ENCODE measurements at regions not wholly inside any gene's neighbourhood (a gene's known extent, or its start where the extent isn't known, plus 50 kb on each side); places are given as distances from the start of the nearest gene placed in this dataset.

DNA sequence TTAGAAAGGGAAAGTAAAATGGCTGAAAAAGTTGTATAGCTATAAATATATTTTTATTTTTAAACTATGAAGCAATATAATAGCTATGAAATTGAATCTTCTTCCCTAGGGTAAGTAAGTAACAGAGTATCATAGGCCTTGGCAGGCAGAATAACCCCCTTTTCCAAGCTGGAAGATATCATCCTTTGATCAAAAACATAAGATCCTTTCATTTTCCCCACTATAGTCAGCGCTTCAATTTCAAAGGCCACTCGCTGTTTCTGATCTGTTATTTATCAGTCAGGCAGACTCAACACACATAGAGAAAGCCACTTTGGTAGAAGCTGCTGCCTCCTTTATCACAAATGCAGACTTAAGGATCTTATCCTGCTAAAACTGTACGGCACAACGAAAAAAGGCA is 74.0 kb upstream of the UBE2E2 start:
- Histone ChIP-seq H3K36me3 (ENCODE audit: control insufficient read depth in 2 of 2, extremely low read depth in 1 of 2, insufficient read depth in 2 of 2, low read length in 2 of 2) (no peaks in the 10 kb centered on the region), H4K20me1 (replicated peaks; ENCODE audit: control insufficient read depth, extremely low read depth, insufficient read depth, low read length) (no peaks in the 10 kb centered on the region), H3K27me3 (ENCODE audit: control insufficient read depth in 2 of 2, insufficient read depth in 2 of 2, low read length in 2 of 2) (peaks cover 0 to 1% of the 10 kb centered on the region in 2 experiments), H3K4me1 (ENCODE audit: control insufficient read depth, extremely low read depth, insufficient read depth, low read length) (no peaks in the 10 kb centered on the region), H2AFZ (ENCODE audit: low read depth, low read length) (no peak overlapping the region), H3K9me1 (replicated peaks; ENCODE audit: control insufficient read depth, extremely low read depth, insufficient read depth, low read length) (no peaks in the 10 kb centered on the region), H3K4me2 (ENCODE audit: insufficient read depth, low read length) (no peak overlapping the region), H3K79me2 (ENCODE audit: control insufficient read depth, insufficient read depth, low read length) (no peaks in the 10 kb centered on the region), H3K4me3 (replicated peaks in 1 of 3; ENCODE audit: insufficient read depth in 1 of 3, low read depth in 1 of 3, low read length in 3 of 3) (no peak overlapping the region), H3K9ac (replicated peaks; ENCODE audit: extremely low read depth, insufficient read depth, low read length) (no peak overlapping the region), H3K9me3 (replicated peaks; ENCODE audit: control insufficient read depth, insufficient read depth, low read length) (no peaks in the 10 kb centered on the region), H3K27ac (ENCODE audit: insufficient read depth, low read depth, low read length) (no peak overlapping the region)
- no peak for DNase-seq (ENCODE audit: low read depth, low spot score)
- intact Hi-C loops (cut with micrococcal nuclease) = no loop called here
- dilution Hi-C loops (cut with MboI; ENCODE audit: extremely low pct_ligation_motif_present, low sequenced_read_pairs) = no loop called here
- POLR2A ChIA-PET = interaction anchor here (0.5 kb wide), 1 partner anchor 619 kb away, joined by 3 read pairs; no protein-coding TSS in a partner anchor
- no peak for TF ChIP-seq EZH2 (IDR thresholded peaks at IDR 0.05; ENCODE audit: borderline replicate concordance, low read depth, low read length, severe bottlenecking)
- TF ChIP-seq MYC (IDR thresholded peaks at IDR 0.05; ENCODE audit: low read depth, low read length) = no peak
- no peak for TF ChIP-seq POLR2A (IDR thresholded peaks at IDR 0.05; ENCODE audit: low read depth, low read length)
- no peak for TF ChIP-seq POLR2AphosphoS5 (IDR thresholded peaks at IDR 0.05; ENCODE audit: insufficient read depth, low read depth, low read length)
- TF ChIP-seq JUN (IDR thresholded peaks at IDR 0.05; ENCODE audit: borderline replicate concordance, insufficient read depth, insufficient read length, low read depth) = no peak
- TF ChIP-seq, protein P1, sequence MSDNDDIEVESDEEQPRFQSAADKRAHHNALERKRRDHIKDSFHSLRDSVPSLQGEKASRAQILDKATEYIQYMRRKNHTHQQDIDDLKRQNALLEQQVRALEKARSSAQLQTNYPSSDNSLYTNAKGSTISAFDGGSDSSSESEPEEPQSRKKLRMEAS (IDR thresholded peaks at IDR 0.05; ENCODE audit: insufficient read depth, insufficient read length) = no peak
- TF ChIP-seq, protein P2, sequence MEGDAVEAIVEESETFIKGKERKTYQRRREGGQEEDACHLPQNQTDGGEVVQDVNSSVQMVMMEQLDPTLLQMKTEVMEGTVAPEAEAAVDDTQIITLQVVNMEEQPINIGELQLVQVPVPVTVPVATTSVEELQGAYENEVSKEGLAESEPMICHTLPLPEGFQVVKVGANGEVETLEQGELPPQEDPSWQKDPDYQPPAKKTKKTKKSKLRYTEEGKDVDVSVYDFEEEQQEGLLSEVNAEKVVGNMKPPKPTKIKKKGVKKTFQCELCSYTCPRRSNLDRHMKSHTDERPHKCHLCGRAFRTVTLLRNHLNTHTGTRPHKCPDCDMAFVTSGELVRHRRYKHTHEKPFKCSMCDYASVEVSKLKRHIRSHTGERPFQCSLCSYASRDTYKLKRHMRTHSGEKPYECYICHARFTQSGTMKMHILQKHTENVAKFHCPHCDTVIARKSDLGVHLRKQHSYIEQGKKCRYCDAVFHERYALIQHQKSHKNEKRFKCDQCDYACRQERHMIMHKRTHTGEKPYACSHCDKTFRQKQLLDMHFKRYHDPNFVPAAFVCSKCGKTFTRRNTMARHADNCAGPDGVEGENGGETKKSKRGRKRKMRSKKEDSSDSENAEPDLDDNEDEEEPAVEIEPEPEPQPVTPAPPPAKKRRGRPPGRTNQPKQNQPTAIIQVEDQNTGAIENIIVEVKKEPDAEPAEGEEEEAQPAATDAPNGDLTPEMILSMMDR (IDR thresholded peaks at IDR 0.05; ENCODE audit: extremely low read depth in 1 of 2, insufficient read depth in 1 of 2, low read depth in 1 of 2, low read length in 2 of 2) = no peak
- no peak for TF ChIP-seq GATA2 (IDR thresholded peaks at IDR 0.05; ENCODE audit: insufficient read depth, insufficient read length, low read depth, low read length)
- TF ChIP-seq FOS (IDR thresholded peaks at IDR 0.05; ENCODE audit: borderline replicate concordance, insufficient read depth, low read length) = no peak
- no TSS peak for BruUV-seq (replicated peaks)
- FAIRE-seq = no peak
- CTCF ChIA-PET = interaction anchor here (0.9 kb wide), 1 partner anchor 19 kb away, joined by 4 read pairs; no protein-coding TSS in a partner anchor

Measured in endothelial cell of umbilical vein (primary cell).